HG03135 (cell line): ENCODE measurements at regions not wholly inside any gene's neighbourhood (a gene's known extent, or its start where the extent isn't known, plus 50 kb on each side); places are given as distances from the start of the nearest gene placed in this dataset.
"Not testable (repeated sequence)": the region's sequence is repeated elsewhere in the genome, so short reads cannot be mapped to it uniquely, and the experiment has no call there.

Source experiments
- ATAC-seq: cut with Tn5 transposase; IDR thresholded peaks from one replicate; pipeline ENCODE4 v1.9.1; 2021; ENCODE audit warnings: mild to moderate bottlenecking, moderate library complexity; ENCODE audit not compliant: unreplicated experiment

- ATAC-seq: no peak
Measured at GRCh38 chr11:56883371-56883987, 105.2 kb upstream of the OR5AK2 start.

- no peak for ATAC-seq
Measured at GRCh38 chr11:56876621-56877275, 112.0 kb upstream of the OR5AK2 start.

GRCh38 chr11:56855217-56855616 is 106.7 kb upstream of the OR9G4 start:
- no peak for ATAC-seq

- ATAC-seq: no peak
Measured at GRCh38 chr11:56852131-56852530, 103.6 kb upstream of the OR9G4 start.

- no peak for ATAC-seq
Measured at GRCh38 chr11:56849852-56850251, 101.4 kb upstream of the OR9G4 start.

- ATAC-seq: no peak
Measured at GRCh38 chr11:56849250-56849649, 100.8 kb upstream of the OR9G4 start.

- ATAC-seq: no peak
Measured at GRCh38 chr11:56848141-56848809, 99.8 kb upstream of the OR9G4 start.

GRCh38 chr11:56846631-56847576 is 98.4 kb upstream of the OR9G4 start:
- no peak for ATAC-seq

- ATAC-seq: no peak
Measured at GRCh38 chr11:56845121-56845732, 96.7 kb upstream of the OR9G4 start.

- ATAC-seq: no peak
Measured at GRCh38 chr11:56843816-56844215, 95.3 kb upstream of the OR9G4 start.

- ATAC-seq: no peak
Measured at GRCh38 chr11:56842814-56843794, 94.6 kb upstream of the OR9G4 start.

- ATAC-seq: no peak
Measured at GRCh38 chr11:56841210-56841810, 92.8 kb upstream of the OR9G4 start.

- not testable (repeated sequence) for ATAC-seq
Measured at GRCh38 chr11:56827357-56827756, 78.9 kb upstream of the OR9G4 start.

- ATAC-seq: no peak
Measured at GRCh38 chr11:56819916-56820315, 71.4 kb upstream of the OR9G4 start.

- ATAC-seq: no peak
Measured at GRCh38 chr11:56817661-56818060, 69.2 kb upstream of the OR9G4 start.

- ATAC-seq: no peak
Measured at GRCh38 chr11:56816259-56816658, 67.8 kb upstream of the OR9G4 start.

- ATAC-seq: no peak
Measured at GRCh38 chr11:56808326-56808725, 59.8 kb upstream of the OR9G4 start.

- no peak for ATAC-seq
Measured at GRCh38 chr11:56799691-56800210, 51.3 kb upstream of the OR9G4 start.
